ENCODE measurements at regions not wholly inside any gene's neighbourhood (a gene's known extent, or its start where the extent isn't known, plus 50 kb on each side); places are given as distances from the start of the nearest gene placed in this dataset.

GRCh38 chr12:63302269-63302940 lies 151.4 kb upstream of the AVPR1A start:
- no peak overlapping the region for H3K9ac ChIP-seq (ENCODE audit: low read length)
- H3K36me3 ChIP-seq (ENCODE audit: insufficient read depth, low read length) = no peaks in the 10 kb centered on the region
- no peaks in the 10 kb centered on the region for H3K27me3 ChIP-seq (ENCODE audit: insufficient read depth, low read depth, low read length)
- H3K79me2 ChIP-seq (replicated peaks; ENCODE audit: insufficient read depth, low read length) = no peaks in the 10 kb centered on the region
- no peaks in the 10 kb centered on the region for H3K9me3 ChIP-seq (ENCODE audit: low read length)
- no peak overlapping the region for H3K4me3 ChIP-seq (ENCODE audit: low read length)
- TF ChIP-seq MXI1 (conservative IDR thresholded peaks at IDR 0.05; ENCODE audit: poor library complexity, severe bottlenecking) (no peak), POLR2AphosphoS5 (IDR thresholded peaks at IDR 0.05) (no peak), SMC3 (conservative IDR thresholded peaks at IDR 0.05; ENCODE audit: poor library complexity) (no peak), EZH2 (IDR thresholded peaks at IDR 0.05; ENCODE audit: borderline replicate concordance, insufficient read depth, low read length, poor library complexity, severe bottlenecking) (no peak), CTCF (IDR thresholded peaks at IDR 0.05; ENCODE audit: poor library complexity, severe bottlenecking) (no peak), TAF1 (IDR thresholded peaks at IDR 0.05; ENCODE audit: low read depth) (no peak), RAD21 (conservative IDR thresholded peaks at IDR 0.05) (no peak), EP300 (conservative IDR thresholded peaks at IDR 0.05; ENCODE audit: poor library complexity, severe bottlenecking) (no peak)
- TF ChIP-seq, protein P1, sequence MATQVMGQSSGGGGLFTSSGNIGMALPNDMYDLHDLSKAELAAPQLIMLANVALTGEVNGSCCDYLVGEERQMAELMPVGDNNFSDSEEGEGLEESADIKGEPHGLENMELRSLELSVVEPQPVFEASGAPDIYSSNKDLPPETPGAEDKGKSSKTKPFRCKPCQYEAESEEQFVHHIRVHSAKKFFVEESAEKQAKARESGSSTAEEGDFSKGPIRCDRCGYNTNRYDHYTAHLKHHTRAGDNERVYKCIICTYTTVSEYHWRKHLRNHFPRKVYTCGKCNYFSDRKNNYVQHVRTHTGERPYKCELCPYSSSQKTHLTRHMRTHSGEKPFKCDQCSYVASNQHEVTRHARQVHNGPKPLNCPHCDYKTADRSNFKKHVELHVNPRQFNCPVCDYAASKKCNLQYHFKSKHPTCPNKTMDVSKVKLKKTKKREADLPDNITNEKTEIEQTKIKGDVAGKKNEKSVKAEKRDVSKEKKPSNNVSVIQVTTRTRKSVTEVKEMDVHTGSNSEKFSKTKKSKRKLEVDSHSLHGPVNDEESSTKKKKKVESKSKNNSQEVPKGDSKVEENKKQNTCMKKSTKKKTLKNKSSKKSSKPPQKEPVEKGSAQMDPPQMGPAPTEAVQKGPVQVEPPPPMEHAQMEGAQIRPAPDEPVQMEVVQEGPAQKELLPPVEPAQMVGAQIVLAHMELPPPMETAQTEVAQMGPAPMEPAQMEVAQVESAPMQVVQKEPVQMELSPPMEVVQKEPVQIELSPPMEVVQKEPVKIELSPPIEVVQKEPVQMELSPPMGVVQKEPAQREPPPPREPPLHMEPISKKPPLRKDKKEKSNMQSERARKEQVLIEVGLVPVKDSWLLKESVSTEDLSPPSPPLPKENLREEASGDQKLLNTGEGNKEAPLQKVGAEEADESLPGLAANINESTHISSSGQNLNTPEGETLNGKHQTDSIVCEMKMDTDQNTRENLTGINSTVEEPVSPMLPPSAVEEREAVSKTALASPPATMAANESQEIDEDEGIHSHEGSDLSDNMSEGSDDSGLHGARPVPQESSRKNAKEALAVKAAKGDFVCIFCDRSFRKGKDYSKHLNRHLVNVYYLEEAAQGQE (IDR thresholded peaks at IDR 0.05; ENCODE audit: borderline replicate concordance) = no peak
- no peak overlapping the region for H3K4me2 ChIP-seq (ENCODE audit: low read length)
- no peak overlapping the region for H3K27ac ChIP-seq (ENCODE audit: low read length)
- H2AFZ ChIP-seq (ENCODE audit: low read depth, low read length) = no peak overlapping the region
- H3K9me2 ChIP-seq (ENCODE audit: insufficient read depth, low read length) = no peaks in the 10 kb centered on the region
- H4K20me1 ChIP-seq (ENCODE audit: insufficient read depth) = no peaks in the 10 kb centered on the region
- H3F3A ChIP-seq (ENCODE audit: insufficient read depth, low read length, poor library complexity, severe bottlenecking) = no peaks in the 10 kb centered on the region

DNA sequence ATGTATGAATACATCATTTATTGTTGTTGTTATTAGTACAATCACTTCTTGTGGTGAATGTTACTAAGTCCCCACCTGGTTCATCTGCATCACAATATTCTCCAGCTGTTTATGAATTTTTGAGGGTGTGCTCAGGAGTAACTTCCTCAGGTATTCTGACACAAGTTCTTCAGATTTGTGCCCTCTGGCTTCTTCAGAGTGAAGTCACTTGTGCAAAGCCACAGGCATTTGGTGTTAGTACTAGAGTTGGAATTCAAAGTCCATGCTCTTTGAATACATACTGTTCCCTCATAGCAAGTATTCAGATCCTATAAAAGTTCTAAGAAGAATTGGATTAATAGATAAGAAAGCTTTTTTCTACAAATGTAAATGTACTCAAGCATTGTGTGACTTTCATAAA lies 150.3 kb upstream of the AVPR1A start:
- H2AFZ ChIP-seq (ENCODE audit: low read depth, low read length) = no peak overlapping the region

More for the DNA sequence above, 150.3 kb upstream of the AVPR1A start:
- no peaks in the 10 kb centered on the region for H3K79me2 ChIP-seq (replicated peaks; ENCODE audit: insufficient read depth, low read length)
- H4K20me1 ChIP-seq (ENCODE audit: insufficient read depth) = no peaks in the 10 kb centered on the region
- no peaks in the 10 kb centered on the region for H3K9me3 ChIP-seq (ENCODE audit: low read length)
- TF ChIP-seq, protein P1 (IDR thresholded peaks at IDR 0.05; ENCODE audit: borderline replicate concordance) = no peak
- TF ChIP-seq EZH2 (IDR thresholded peaks at IDR 0.05; ENCODE audit: borderline replicate concordance, insufficient read depth, low read length, poor library complexity, severe bottlenecking) = no peak
- TF ChIP-seq RAD21 (conservative IDR thresholded peaks at IDR 0.05) = no peak
- TF ChIP-seq MXI1 (conservative IDR thresholded peaks at IDR 0.05; ENCODE audit: poor library complexity, severe bottlenecking) = no peak
- TF ChIP-seq TAF1 (IDR thresholded peaks at IDR 0.05; ENCODE audit: low read depth) = no peak
- TF ChIP-seq EP300 (conservative IDR thresholded peaks at IDR 0.05; ENCODE audit: poor library complexity, severe bottlenecking) = no peak
- no peak for TF ChIP-seq SMC3 (conservative IDR thresholded peaks at IDR 0.05; ENCODE audit: poor library complexity)
- TF ChIP-seq CTCF (IDR thresholded peaks at IDR 0.05; ENCODE audit: poor library complexity, severe bottlenecking) = no peak
- no peak for TF ChIP-seq POLR2AphosphoS5 (IDR thresholded peaks at IDR 0.05)
- H3K27ac ChIP-seq (ENCODE audit: low read length) = no peak overlapping the region
- no peak overlapping the region for H3K9ac ChIP-seq (ENCODE audit: low read length)
- H3F3A ChIP-seq (ENCODE audit: insufficient read depth, low read length, poor library complexity, severe bottlenecking) = no peaks in the 10 kb centered on the region
- H3K9me2 ChIP-seq (ENCODE audit: insufficient read depth, low read length) = no peaks in the 10 kb centered on the region
- no peaks in the 10 kb centered on the region for H3K36me3 ChIP-seq (ENCODE audit: insufficient read depth, low read length)
- no peak overlapping the region for H3K4me2 ChIP-seq (ENCODE audit: low read length)
- H3K27me3 ChIP-seq (ENCODE audit: insufficient read depth, low read depth, low read length) = no peaks in the 10 kb centered on the region
- no peak overlapping the region for H3K4me3 ChIP-seq (ENCODE audit: low read length)

Data from neural cell (in vitro differentiated cells).